ENCODE measurements at regions not wholly inside any gene's neighbourhood (a gene's known extent, or its start where the extent isn't known, plus 50 kb on each side); places are given as distances from the start of the nearest gene placed in this dataset.
"Not testable (repeated sequence)": the region's sequence is repeated elsewhere in the genome, so short reads cannot be mapped to it uniquely, and the experiment has no call there.

- no peak for TF ChIP-seq CTCF (IDR thresholded peaks at IDR 0.05; ENCODE audit: low read depth, low read length)
- DNase-seq (ENCODE audit: low read depth, low spot score), result no peak
- no peak overlapping the region for H3K4me3 ChIP-seq (ENCODE audit: low read depth, low read length)
- in situ Hi-C loops (cut with HindIII; ENCODE audit: low sequenced_read_pairs), result no loop called here
These were observed 65.1 kb upstream of the PMEPA1 start for GRCh38 chr20:57774951-57775350.

GRCh38 chr20:57774111-57774880 is 64.5 kb upstream of the PMEPA1 start:
- in situ Hi-C loops (cut with HindIII; ENCODE audit: low sequenced_read_pairs), result no loop called here
- no peak for TF ChIP-seq CTCF (IDR thresholded peaks at IDR 0.05; ENCODE audit: low read depth, low read length)

GRCh38 chr20:57773059-57773815 is 63.4 kb upstream of the PMEPA1 start:
- TF ChIP-seq CTCF (IDR thresholded peaks at IDR 0.05; ENCODE audit: low read depth, low read length), result no peak
- in situ Hi-C loops (cut with HindIII; ENCODE audit: low sequenced_read_pairs), result no loop called here
- H3K4me3 ChIP-seq (ENCODE audit: low read depth, low read length), result no peak overlapping the region
- no peak for DNase-seq (ENCODE audit: low read depth, low spot score)

More at GRCh38 chr20:57774111-57774880, 64.5 kb upstream of the PMEPA1 start:
- H3K4me3 ChIP-seq (ENCODE audit: low read depth, low read length), result no peak overlapping the region
- no peak for DNase-seq (ENCODE audit: low read depth, low spot score)

GRCh38 chr20:57772349-57772964 is 62.6 kb upstream of the PMEPA1 start:
- peak; percentile 74 for DNase-seq (ENCODE audit: low read depth, low spot score)
- H3K4me3 ChIP-seq (ENCODE audit: low read depth, low read length), result no peak overlapping the region
- in situ Hi-C loops (cut with HindIII; ENCODE audit: low sequenced_read_pairs), result no loop called here
- no peak for TF ChIP-seq CTCF (IDR thresholded peaks at IDR 0.05; ENCODE audit: low read depth, low read length)

- in situ Hi-C loops (cut with HindIII; ENCODE audit: low sequenced_read_pairs), result no loop called here
- no peak overlapping the region for H3K4me3 ChIP-seq (ENCODE audit: low read depth, low read length)
- no peak for DNase-seq (ENCODE audit: low read depth, low spot score)
- no peak for TF ChIP-seq CTCF (IDR thresholded peaks at IDR 0.05; ENCODE audit: low read depth, low read length)
These were observed 61.3 kb upstream of the PMEPA1 start for GRCh38 chr20:57770852-57771720.

- H3K4me3 ChIP-seq (ENCODE audit: low read depth, low read length); in situ Hi-C loops (cut with HindIII; ENCODE audit: low sequenced_read_pairs); DNase-seq (ENCODE audit: low read depth, low spot score): not testable (repeated sequence)
These were observed 60.6 kb upstream of the PMEPA1 start for GRCh38 chr20:57770401-57770800.
